Mesenchymal stem cell (in vitro differentiated cells and primary cell): ENCODE measurements at regions not wholly inside any gene's neighbourhood (a gene's known extent, or its start where the extent isn't known, plus 50 kb on each side); places are given as distances from the start of the nearest gene placed in this dataset.

Experiments used
- DNase-seq: peaks from one replicate; pipeline ENCODE4 v3.0.0-alpha.2; 2013
- H2AFZ ChIP-seq: one replicate; pipeline ENCODE4 v1.6.1; 2013; ENCODE audit warnings: low read depth, mild to moderate bottlenecking, control low read depth, inconsistent platforms, low read length, moderate library complexity
- H2AK5ac ChIP-seq: 2 replicates; pipeline ENCODE4 v1.6.1; 2013; ENCODE audit warnings: low read length, moderate library complexity, mild to moderate bottlenecking, inconsistent platforms; ENCODE audit not compliant: severe bottlenecking
- H2BK120ac ChIP-seq: one replicate; pipeline ENCODE4 v1.6.1; 2013; ENCODE audit warnings: low read depth, mild to moderate bottlenecking, inconsistent platforms, low read length, moderate library complexity
- H2BK12ac ChIP-seq, 2 experiments: one replicate each; pipeline ENCODE4 v1.6.1; 2013; ENCODE audit warnings: inconsistent platforms in 2 of 2, low read length in 2 of 2, mild to moderate bottlenecking in 2 of 2, moderate library complexity in 2 of 2, control low read depth in 1 of 2
- H2BK15ac ChIP-seq: one replicate; pipeline ENCODE4 v1.6.1; 2013; ENCODE audit warnings: mild to moderate bottlenecking, low read depth, inconsistent platforms; ENCODE audit not compliant: poor library complexity, severe bottlenecking
- H2BK5ac ChIP-seq: 2 replicates; pipeline ENCODE4 v1.6.1; 2013; ENCODE audit warnings: low read depth, mild to moderate bottlenecking, low read length, control low read depth, inconsistent platforms; ENCODE audit not compliant: poor library complexity, severe bottlenecking
- H3K14ac ChIP-seq, 2 experiments: one replicate each; pipeline ENCODE4 v1.6.1; 2013; ENCODE audit warnings: inconsistent platforms in 2 of 2, low read length in 2 of 2, control low read depth in 1 of 2, mild to moderate bottlenecking in 1 of 2, moderate library complexity in 1 of 2
- H3K18ac ChIP-seq, 2 experiments: one replicate each; pipeline ENCODE4 v1.6.1; 2013; ENCODE audit warnings: inconsistent platforms in 2 of 2, low read length in 2 of 2, control low read depth in 1 of 2, low read depth in 1 of 2, mild to moderate bottlenecking in 1 of 2
- H3K23ac ChIP-seq, 2 experiments: one replicate each; pipeline ENCODE4 v1.6.1; 2013; ENCODE audit warnings: inconsistent platforms in 2 of 2, low read length in 2 of 2, mild to moderate bottlenecking in 2 of 2, moderate library complexity in 2 of 2, control low read depth in 1 of 2
- H3K27ac ChIP-seq: 2 replicates; pipeline ENCODE4 v1.5.1; 2013; ENCODE audit warnings: mild to moderate bottlenecking, moderate library complexity, low read length, control low read depth, inconsistent platforms; ENCODE audit not compliant: poor library complexity, severe bottlenecking
- H3K27me3 ChIP-seq, 2 experiments: 2 replicates each; pipeline versions ENCODE4 v1.6.1 to v1.7.0; 2013; ENCODE audit warnings: low read length in 2 of 2, mild to moderate bottlenecking in 2 of 2, moderate library complexity in 2 of 2, control low read depth in 1 of 2, inconsistent platforms in 1 of 2; ENCODE audit not compliant: control insufficient read depth in 1 of 2, insufficient read depth in 1 of 2
- H3K36me3 ChIP-seq, 2 experiments: 2 replicates each; pipeline versions ENCODE4 v1.6.1 to v1.7.0; 2013; ENCODE audit warnings: low read length in 2 of 2, control low read depth in 1 of 2, inconsistent platforms in 1 of 2, low read depth in 1 of 2, mild to moderate bottlenecking in 1 of 2; ENCODE audit not compliant: insufficient read depth in 2 of 2, control insufficient read depth in 1 of 2
- H3K4ac ChIP-seq, 2 experiments: one replicate each; pipeline ENCODE4 v1.6.1; 2013; ENCODE audit warnings: inconsistent platforms in 2 of 2, low read length in 2 of 2, mild to moderate bottlenecking in 2 of 2, moderate library complexity in 2 of 2, control low read depth in 1 of 2, low read depth in 1 of 2
- H3K4me1 ChIP-seq: 2 replicates; pipeline ENCODE4 v1.6.1; 2013; ENCODE audit warnings: low read depth, low read length, control low read depth; ENCODE audit not compliant: control insufficient read depth, insufficient read depth
- H3K4me2 ChIP-seq: 2 replicates; pipeline ENCODE4 v1.6.1; 2013; ENCODE audit warnings: low read length, mild to moderate bottlenecking, inconsistent platforms; ENCODE audit not compliant: poor library complexity, severe bottlenecking
- H3K4me3 ChIP-seq, 2 experiments: 2 replicates each; pipeline versions ENCODE4 v1.5.1 to v1.7.0; 2013; ENCODE audit warnings: low read length in 2 of 2, mild to moderate bottlenecking in 2 of 2, control low read depth in 1 of 2, low read depth in 1 of 2; ENCODE audit not compliant: insufficient read depth in 1 of 2
- H3K79me1 ChIP-seq: replicated peaks from 2 replicates; pipeline ENCODE4 v1.6.1; 2013; ENCODE audit warnings: mild to moderate bottlenecking, control low read depth, low read length, inconsistent platforms; ENCODE audit not compliant: poor library complexity, severe bottlenecking
- H3K9ac ChIP-seq: 2 replicates; pipeline ENCODE4 v1.7.0; 2013; ENCODE audit warnings: mild to moderate bottlenecking, low read length, moderate library complexity
- H3K9me3 ChIP-seq: 2 replicates; pipeline ENCODE4 v1.7.0; 2013; ENCODE audit warnings: mild to moderate bottlenecking, low read length; ENCODE audit not compliant: control insufficient read depth
- H4K8ac ChIP-seq: one replicate; pipeline ENCODE4 v1.6.1; 2013; ENCODE audit warnings: inconsistent platforms, mild to moderate bottlenecking, low read length, moderate library complexity
- H4K91ac ChIP-seq: one replicate; pipeline ENCODE4 v1.6.1; 2013; ENCODE audit warnings: mild to moderate bottlenecking, low read length, inconsistent platforms
- WGBS: methylation state at CpG from one replicate; pipeline ENCODE4 v1.1.7; 2013; ENCODE audit warnings: mixed read lengths; 5-methylcytosine and 5-hydroxymethylcytosine counted together

GRCh38 chr4:164027805-164028204 lies 533.3 kb downstream of the TMA16 start:
- Histone ChIP-seq H2AK5ac (no peak overlapping the region), H2BK12ac (no peak overlapping the region), H2BK5ac (no peak overlapping the region), H3K4ac (no peak overlapping the region), H3K4me1 (no peaks in the 10 kb centered on the region), H2BK15ac (no peak overlapping the region), H3K14ac (no peak overlapping the region), H3K27ac (no peak overlapping the region), H4K91ac (no peak overlapping the region), H3K4me3 (no peak overlapping the region), H3K36me3 (no peaks in the 10 kb centered on the region), H2BK120ac (no peak overlapping the region), H2AFZ (no peak overlapping the region), H3K79me1 (peaks cover under 1% of the 10 kb centered on the region), H3K27me3 (no peaks in the 10 kb centered on the region), H3K9ac (no peak overlapping the region), H3K18ac (no peak overlapping the region), H3K23ac (no peak overlapping the region), H4K8ac (no peak overlapping the region), H3K4me2 (no peak overlapping the region), H3K9me3 (peaks cover 10% of the 10 kb centered on the region)
- DNase-seq, result no peak
- no CpG with 5 or more reads among the region's 1 CpG for WGBS

GRCh38 chr4:164039482-164039881 lies 545.0 kb downstream of the TMA16 start:
- Histone ChIP-seq H3K27me3 (no peaks in the 10 kb centered on the region), H3K36me3 (no peaks in the 10 kb centered on the region), H2BK15ac (no peak overlapping the region), H3K9me3 (peaks cover 24% of the 10 kb centered on the region), H2BK5ac (no peak overlapping the region), H3K14ac (no peak overlapping the region), H3K79me1 (no peaks in the 10 kb centered on the region), H2BK120ac (no peak overlapping the region), H3K9ac (no peak overlapping the region), H2BK12ac (no peak overlapping the region), H3K4ac (no peak overlapping the region), H3K27ac (no peak overlapping the region), H4K8ac (no peak overlapping the region), H3K4me3 (no peak overlapping the region), H3K23ac (no peak overlapping the region), H3K4me1 (no peaks in the 10 kb centered on the region), H2AFZ (no peak overlapping the region), H4K91ac (no peak overlapping the region), H3K18ac (no peak overlapping the region), H3K4me2 (no peak overlapping the region), H2AK5ac (no peak overlapping the region)
- no CpG with 5 or more reads among the region's 1 CpG for WGBS
- no peak for DNase-seq

DNA sequence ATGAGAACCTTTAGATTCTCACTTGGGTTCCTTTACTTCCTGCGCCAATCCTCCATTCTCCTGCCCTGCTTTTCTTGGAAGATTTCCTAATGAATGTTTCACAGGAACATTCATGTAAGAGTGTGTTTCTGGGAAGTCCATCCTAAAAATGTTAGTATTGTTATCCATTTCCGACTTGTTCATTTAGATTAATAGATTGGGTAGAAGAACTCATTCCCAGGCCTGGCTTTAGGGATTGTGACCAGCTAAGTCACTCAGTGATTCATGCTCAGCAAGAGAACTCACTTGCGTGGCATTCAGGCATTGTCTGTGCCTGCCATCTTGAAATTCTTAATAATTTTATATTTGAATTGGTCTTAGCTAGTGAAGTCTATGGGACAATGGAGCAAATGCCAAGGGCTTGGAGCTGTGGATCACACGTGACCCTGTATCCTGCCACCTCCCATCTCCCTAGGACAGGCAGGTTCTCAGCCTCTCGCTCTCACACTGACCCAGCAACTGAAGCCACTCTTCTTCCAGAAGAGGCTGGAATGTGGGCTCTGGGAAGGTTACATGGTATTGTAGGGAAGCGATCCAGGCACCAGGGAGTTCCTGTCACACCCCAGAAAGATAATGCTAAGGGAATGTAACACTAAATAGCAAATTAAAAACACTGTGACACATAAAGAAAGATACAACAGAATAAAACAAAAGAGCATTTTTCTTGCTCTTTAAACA lies 562.1 kb downstream of the TMA16 start:
- Histone ChIP-seq H3K4me2 (no peak overlapping the region), H3K4me3 (no peak overlapping the region), H3K14ac (no peak overlapping the region), H3K4ac (no peak overlapping the region), H3K27ac (no peak overlapping the region), H2AK5ac (no peak overlapping the region), H2BK15ac (no peak overlapping the region), H2BK5ac (no peak overlapping the region), H4K8ac (no peak overlapping the region), H3K79me1 (no peaks in the 10 kb centered on the region), H3K9me3 (peaks cover under 1% of the 10 kb centered on the region), H3K23ac (no peak overlapping the region), H3K4me1 (peaks cover 1% of the 10 kb centered on the region), H3K36me3 (no peaks in the 10 kb centered on the region), H2BK120ac (no peak overlapping the region), H2BK12ac (no peak overlapping the region), H3K27me3 (no peaks in the 10 kb centered on the region), H3K9ac (no peak overlapping the region), H2AFZ (no peak overlapping the region), H3K18ac (no peak overlapping the region), H4K91ac (no peak overlapping the region)
- WGBS, result 60% methylated on average over 4 of the region's 6 CpGs
- DNase-seq, result no peak

- Histone ChIP-seq H3K14ac (no peak overlapping the region), H2AFZ (no peak overlapping the region), H3K23ac (no peak overlapping the region), H2BK15ac (no peak overlapping the region), H3K4me3 (no peak overlapping the region), H3K4me2 (no peak overlapping the region), H3K27me3 (no peaks in the 10 kb centered on the region), H3K4ac (no peak overlapping the region), H3K36me3 (no peaks in the 10 kb centered on the region), H3K4me1 (peaks cover 1% of the 10 kb centered on the region), H3K18ac (no peak overlapping the region), H2BK120ac (no peak overlapping the region), H3K9me3 (peaks cover 1% of the 10 kb centered on the region), H3K27ac (no peak overlapping the region), H4K8ac (no peak overlapping the region), H2BK5ac (no peak overlapping the region), H2AK5ac (no peak overlapping the region), H3K79me1 (no peaks in the 10 kb centered on the region), H2BK12ac (no peak overlapping the region), H3K9ac (no peak overlapping the region), H4K91ac (no peak overlapping the region)
- DNase-seq, result no peak
- 100% methylated on average over 4 of the region's 5 CpGs for WGBS
Measured at GRCh38 chr4:164058776-164059445, 564.4 kb downstream of the TMA16 start.
